ENCODE measurements at regions not wholly inside any gene's neighbourhood (a gene's known extent, or its start where the extent isn't known, plus 50 kb on each side); places are given as distances from the start of the nearest gene placed in this dataset.

DNA sequence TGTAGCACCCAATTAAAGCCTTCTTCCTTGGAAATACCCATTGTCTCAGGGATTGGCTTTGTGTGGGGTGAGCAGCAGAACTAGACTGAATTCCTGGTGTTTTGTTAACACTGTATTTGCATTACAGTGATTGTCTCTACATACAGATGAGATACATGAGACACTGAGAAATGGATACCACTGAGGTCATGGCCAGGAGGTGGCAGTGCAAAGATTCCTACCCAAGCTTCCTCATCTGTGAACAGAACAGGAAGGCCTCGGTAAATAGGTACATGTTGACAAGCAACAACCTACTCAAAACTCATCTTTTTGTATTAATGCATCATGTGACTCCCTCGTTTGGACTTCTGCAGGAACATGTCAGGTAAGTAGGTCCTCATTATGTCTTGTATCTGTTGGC is 445.8 kb upstream of the RGPD4 start:
- Histone ChIP-seq H2AFZ (ENCODE audit: low read depth) (no peak overlapping the region), H4K20me1 (ENCODE audit: insufficient read depth) (no peaks in the 10 kb centered on the region), H3K4me3 (IDR thresholded peaks at IDR 0.05; ENCODE audit: insufficient read depth, low read depth, low read length) (no peak overlapping the region), H3K4me1 (ENCODE audit: low read depth, poor library complexity, severe bottlenecking) (no peaks in the 10 kb centered on the region), H3K36me3 (ENCODE audit: insufficient read depth) (no peaks in the 10 kb centered on the region), H3K79me2 (ENCODE audit: insufficient read depth, low read depth) (no peaks in the 10 kb centered on the region), H3K9ac (no peak overlapping the region), H3K27me3 (ENCODE audit: insufficient read depth, low read depth) (no peaks in the 10 kb centered on the region), H3K4me2 (no peak overlapping the region), H3K27ac (no peak overlapping the region)
- TF ChIP-seq, protein P1, sequence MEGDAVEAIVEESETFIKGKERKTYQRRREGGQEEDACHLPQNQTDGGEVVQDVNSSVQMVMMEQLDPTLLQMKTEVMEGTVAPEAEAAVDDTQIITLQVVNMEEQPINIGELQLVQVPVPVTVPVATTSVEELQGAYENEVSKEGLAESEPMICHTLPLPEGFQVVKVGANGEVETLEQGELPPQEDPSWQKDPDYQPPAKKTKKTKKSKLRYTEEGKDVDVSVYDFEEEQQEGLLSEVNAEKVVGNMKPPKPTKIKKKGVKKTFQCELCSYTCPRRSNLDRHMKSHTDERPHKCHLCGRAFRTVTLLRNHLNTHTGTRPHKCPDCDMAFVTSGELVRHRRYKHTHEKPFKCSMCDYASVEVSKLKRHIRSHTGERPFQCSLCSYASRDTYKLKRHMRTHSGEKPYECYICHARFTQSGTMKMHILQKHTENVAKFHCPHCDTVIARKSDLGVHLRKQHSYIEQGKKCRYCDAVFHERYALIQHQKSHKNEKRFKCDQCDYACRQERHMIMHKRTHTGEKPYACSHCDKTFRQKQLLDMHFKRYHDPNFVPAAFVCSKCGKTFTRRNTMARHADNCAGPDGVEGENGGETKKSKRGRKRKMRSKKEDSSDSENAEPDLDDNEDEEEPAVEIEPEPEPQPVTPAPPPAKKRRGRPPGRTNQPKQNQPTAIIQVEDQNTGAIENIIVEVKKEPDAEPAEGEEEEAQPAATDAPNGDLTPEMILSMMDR (conservative IDR thresholded peaks at IDR 0.05; ENCODE audit: low read depth, low read length), result no peak

DNA sequence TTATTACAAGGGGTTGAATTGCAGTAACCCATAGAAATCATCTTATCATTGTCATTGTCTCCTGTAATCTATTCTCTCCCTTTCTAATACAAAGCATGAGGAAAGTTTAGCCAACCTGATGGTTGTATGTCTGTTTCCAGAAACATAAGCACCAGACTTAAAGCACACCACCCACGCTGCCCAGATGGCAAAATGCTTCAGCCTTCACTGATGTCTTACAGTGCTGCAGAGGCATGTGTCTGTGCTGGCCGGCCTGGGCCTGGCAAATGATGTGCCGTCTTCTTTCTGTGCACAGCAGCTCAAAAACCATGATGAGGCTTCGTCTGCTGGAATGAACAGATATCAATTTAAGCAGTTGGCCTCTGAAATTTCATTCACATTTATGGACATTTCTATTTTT is 443.0 kb upstream of the RGPD4 start:
- Histone ChIP-seq H3K9ac (no peak overlapping the region), H2AFZ (ENCODE audit: low read depth) (no peak overlapping the region), H4K20me1 (ENCODE audit: insufficient read depth) (no peaks in the 10 kb centered on the region), H3K4me2 (no peak overlapping the region), H3K79me2 (ENCODE audit: insufficient read depth, low read depth) (no peaks in the 10 kb centered on the region), H3K27ac (no peak overlapping the region), H3K27me3 (ENCODE audit: insufficient read depth, low read depth) (no peaks in the 10 kb centered on the region), H3K4me1 (ENCODE audit: low read depth, poor library complexity, severe bottlenecking) (no peaks in the 10 kb centered on the region), H3K36me3 (ENCODE audit: insufficient read depth) (no peaks in the 10 kb centered on the region), H3K4me3 (IDR thresholded peaks at IDR 0.05; ENCODE audit: insufficient read depth, low read depth, low read length) (no peak overlapping the region)
- TF ChIP-seq, protein P1 (conservative IDR thresholded peaks at IDR 0.05; ENCODE audit: low read depth, low read length), result no peak

DNA sequence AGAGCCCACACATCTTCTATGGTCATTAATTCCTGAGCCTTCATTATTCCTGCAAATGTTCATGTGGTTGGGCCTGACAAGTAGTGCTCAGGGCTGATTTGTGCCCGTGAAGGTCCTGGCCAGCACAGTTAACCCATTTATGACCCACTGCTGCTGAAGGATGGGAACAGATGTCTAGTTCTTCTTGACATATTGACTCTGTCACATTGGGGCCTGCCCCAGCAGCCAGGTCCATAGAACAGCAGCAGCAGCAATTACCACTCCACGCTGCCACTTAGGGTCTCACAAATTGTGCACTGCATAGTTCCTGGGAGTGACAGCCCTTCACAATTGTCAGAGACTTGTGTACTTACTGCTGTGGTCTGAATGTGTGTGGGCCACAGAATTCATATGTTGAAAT is 442.3 kb upstream of the RGPD4 start:
- H3K27ac ChIP-seq, result no peak overlapping the region

DNA sequence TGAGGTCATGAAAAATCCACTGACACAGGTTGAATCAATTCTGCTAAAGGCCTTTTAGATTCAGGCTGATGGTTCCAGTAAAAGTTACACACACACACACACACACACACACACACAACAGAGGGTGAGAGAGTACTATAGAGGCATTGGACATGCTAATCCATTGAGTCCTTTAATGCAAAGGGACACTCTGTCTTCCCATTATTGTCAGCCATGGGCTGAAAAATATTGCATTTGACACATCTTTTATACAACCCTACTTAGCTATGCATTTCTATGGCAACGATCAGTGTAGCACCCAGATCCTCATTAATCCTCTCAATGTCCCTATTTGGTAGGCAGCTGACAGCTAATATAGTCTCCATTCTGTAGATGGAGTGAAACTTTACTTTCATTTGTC is 440.8 kb upstream of the RGPD4 start:
- Histone ChIP-seq H3K4me2 (no peak overlapping the region), H3K4me3 (IDR thresholded peaks at IDR 0.05; ENCODE audit: insufficient read depth, low read depth, low read length) (no peak overlapping the region), H3K79me2 (ENCODE audit: insufficient read depth, low read depth) (no peaks in the 10 kb centered on the region), H3K27me3 (ENCODE audit: insufficient read depth, low read depth) (no peaks in the 10 kb centered on the region), H3K27ac (no peak overlapping the region), H2AFZ (ENCODE audit: low read depth) (no peak overlapping the region), H3K36me3 (ENCODE audit: insufficient read depth) (no peaks in the 10 kb centered on the region), H3K4me1 (ENCODE audit: low read depth, poor library complexity, severe bottlenecking) (no peaks in the 10 kb centered on the region), H3K9ac (no peak overlapping the region), H4K20me1 (ENCODE audit: insufficient read depth) (no peaks in the 10 kb centered on the region)
- TF ChIP-seq, protein P1 (conservative IDR thresholded peaks at IDR 0.05; ENCODE audit: low read depth, low read length), result no peak

More for the DNA sequence above, 442.3 kb upstream of the RGPD4 start:
- no peak overlapping the region for H3K4me2 ChIP-seq
- TF ChIP-seq, protein P1 (conservative IDR thresholded peaks at IDR 0.05; ENCODE audit: low read depth, low read length), result no peak
- H3K4me3 ChIP-seq (IDR thresholded peaks at IDR 0.05; ENCODE audit: insufficient read depth, low read depth, low read length), result no peak overlapping the region
- no peaks in the 10 kb centered on the region for H3K4me1 ChIP-seq (ENCODE audit: low read depth, poor library complexity, severe bottlenecking)
- no peaks in the 10 kb centered on the region for H3K79me2 ChIP-seq (ENCODE audit: insufficient read depth, low read depth)
- no peaks in the 10 kb centered on the region for H3K27me3 ChIP-seq (ENCODE audit: insufficient read depth, low read depth)
- H3K9ac ChIP-seq, result no peak overlapping the region
- H2AFZ ChIP-seq (ENCODE audit: low read depth), result no peak overlapping the region
- no peaks in the 10 kb centered on the region for H4K20me1 ChIP-seq (ENCODE audit: insufficient read depth)
- no peaks in the 10 kb centered on the region for H3K36me3 ChIP-seq (ENCODE audit: insufficient read depth)
